NB4 (cell line): ENCODE measurements at regions not wholly inside any gene's neighbourhood (a gene's known extent, or its start where the extent isn't known, plus 50 kb on each side); places are given as distances from the start of the nearest gene placed in this dataset.

Experiments used
- CTCF ChIP-seq: IDR thresholded peaks from one replicate; pipeline ENCODE4 v1.5.1; 2012; ENCODE audit warnings: low read depth, low read length
- MAX ChIP-seq: IDR thresholded peaks from 2 replicates; pipeline ENCODE4 v1.6.1; 2011; ENCODE audit warnings: low read depth, low read length
- MYC ChIP-seq: IDR thresholded peaks from 2 replicates; pipeline ENCODE4 v1.6.1; 2011; ENCODE audit warnings: low read depth, low read length
- POLR2A ChIP-seq: IDR thresholded peaks from 2 replicates; pipeline ENCODE4 v1.6.1; 2011; ENCODE audit warnings: mild to moderate bottlenecking; ENCODE audit not compliant: insufficient read length; ENCODE audit errors: extremely low read depth

GRCh38 chr20:24806705-24807676 is 142.1 kb upstream of the CST7 start:
- TF ChIP-seq CTCF, result no peak
- TF ChIP-seq POLR2A, result no peak
- TF ChIP-seq MAX, result no peak
- TF ChIP-seq MYC, result no peak
